ENCODE measurements at regions not wholly inside any gene's neighbourhood (a gene's known extent, or its start where the extent isn't known, plus 50 kb on each side); places are given as distances from the start of the nearest gene placed in this dataset.

DNA sequence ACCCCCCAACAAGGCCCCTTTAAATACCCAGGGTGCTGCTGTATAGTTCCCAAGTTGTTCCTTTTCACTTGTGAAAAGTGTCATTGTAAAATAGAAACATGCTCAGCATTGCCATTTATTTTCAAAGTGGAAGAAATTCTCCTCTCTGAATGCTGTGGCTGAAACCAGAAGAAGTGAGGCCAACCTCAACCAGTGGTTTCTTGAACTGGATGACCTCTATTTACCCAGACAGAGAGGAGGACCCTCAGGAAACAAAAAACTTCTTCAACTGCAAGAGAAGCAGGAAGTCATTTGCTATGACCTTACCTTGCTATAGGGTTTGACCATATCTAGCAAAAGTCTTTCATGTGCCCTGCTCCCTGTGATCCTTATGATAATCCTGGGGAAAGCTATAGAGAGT lies 209.7 kb upstream of the RARB start:
- TF ChIP-seq, protein P1, sequence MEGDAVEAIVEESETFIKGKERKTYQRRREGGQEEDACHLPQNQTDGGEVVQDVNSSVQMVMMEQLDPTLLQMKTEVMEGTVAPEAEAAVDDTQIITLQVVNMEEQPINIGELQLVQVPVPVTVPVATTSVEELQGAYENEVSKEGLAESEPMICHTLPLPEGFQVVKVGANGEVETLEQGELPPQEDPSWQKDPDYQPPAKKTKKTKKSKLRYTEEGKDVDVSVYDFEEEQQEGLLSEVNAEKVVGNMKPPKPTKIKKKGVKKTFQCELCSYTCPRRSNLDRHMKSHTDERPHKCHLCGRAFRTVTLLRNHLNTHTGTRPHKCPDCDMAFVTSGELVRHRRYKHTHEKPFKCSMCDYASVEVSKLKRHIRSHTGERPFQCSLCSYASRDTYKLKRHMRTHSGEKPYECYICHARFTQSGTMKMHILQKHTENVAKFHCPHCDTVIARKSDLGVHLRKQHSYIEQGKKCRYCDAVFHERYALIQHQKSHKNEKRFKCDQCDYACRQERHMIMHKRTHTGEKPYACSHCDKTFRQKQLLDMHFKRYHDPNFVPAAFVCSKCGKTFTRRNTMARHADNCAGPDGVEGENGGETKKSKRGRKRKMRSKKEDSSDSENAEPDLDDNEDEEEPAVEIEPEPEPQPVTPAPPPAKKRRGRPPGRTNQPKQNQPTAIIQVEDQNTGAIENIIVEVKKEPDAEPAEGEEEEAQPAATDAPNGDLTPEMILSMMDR (IDR thresholded peaks at IDR 0.05; ENCODE audit: low read length): no peak
- TF ChIP-seq EZH2 (optimal IDR thresholded peaks at IDR 0.05; ENCODE audit: low read depth, low read length) (no peak), EZH2phosphoT487 (IDR thresholded peaks at IDR 0.05; ENCODE audit: low read length) (no peak)
